ENCODE measurements at regions not wholly inside any gene's neighbourhood (a gene's known extent, or its start where the extent isn't known, plus 50 kb on each side); places are given as distances from the start of the nearest gene placed in this dataset.

DNA sequence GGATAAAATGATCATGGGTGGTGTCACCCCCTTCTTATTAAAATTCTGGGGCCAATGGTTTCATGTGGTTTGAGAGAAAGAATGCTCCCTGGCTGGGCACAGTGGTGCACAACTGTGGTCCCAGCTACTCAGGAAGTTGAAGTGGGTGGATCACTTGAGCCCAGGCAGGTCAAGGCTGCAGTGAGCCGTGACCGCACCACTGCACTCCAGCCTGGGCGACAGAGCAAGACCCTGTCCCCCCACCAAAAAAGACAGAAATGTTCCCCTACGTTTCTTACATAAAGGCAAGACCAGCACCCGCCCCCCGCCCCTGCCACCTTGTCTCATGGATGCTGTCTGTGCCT, 53.0 kb upstream of the ID2 start:
- TF ChIP-seq CTCF (IDR thresholded peaks at IDR 0.05) (no peak), POLR2A (IDR thresholded peaks at IDR 0.05) (no peak), POLR2AphosphoS5 (IDR thresholded peaks at IDR 0.05) (no peak)
